SK-N-SH (cell line): ENCODE measurements at regions not wholly inside any gene's neighbourhood (a gene's known extent, or its start where the extent isn't known, plus 50 kb on each side); places are given as distances from the start of the nearest gene placed in this dataset.

Experiments
- CTCF ChIA-PET: fragments of 300-600, 350-600 bp; formaldehyde crosslinking; extraction: SDS; loops from one replicate; lab custom pipeline; 2021; lab: Yijun Ruan, JAX
- POLR2A ChIA-PET: fragments of 350-600 bp; sonication (Branson Sonifier 250); formaldehyde crosslinking; extraction: SDS; loops from one replicate; lab custom pipeline; 2020; ENCODE audit warnings: antibody characterized with exemption, inconsistent platforms; lab: Yijun Ruan, JAX
- DNase-seq: peaks from one replicate; pipeline ENCODE4 v3.0.0; 2012
- H2AFZ ChIP-seq: fragments of 200-600 bp; sonication (generic); 2 replicates; pipeline ENCODE4 v1.8.1; 2016; ENCODE audit warnings: antibody characterized with exemption, mild to moderate bottlenecking, low read depth
- H3F3A ChIP-seq: fragments of 200-600 bp; sonication (generic); replicated peaks from 2 replicates; pipeline ENCODE3; 2016; ENCODE audit warnings: antibody characterized with exemption, mild to moderate bottlenecking; ENCODE audit not compliant: insufficient read depth
- H3K27ac ChIP-seq, 2 experiments: fragments of 200-500 bp in 1 of 2; fragments of 200-600 bp in 1 of 2; sonication (Bioruptor generic) in 1 of 2; sonication (generic), shearing (Covaris generic) in 1 of 2; 2 replicates each; pipeline versions ENCODE4 v1.5.1 to v1.6.1; 2014 to 2016; ENCODE audit warnings: low read depth in 2 of 2, inconsistent platforms in 1 of 2, low read length in 1 of 2, mild to moderate bottlenecking in 1 of 2, mixed read lengths in 1 of 2
- H3K27me3 ChIP-seq: fragments of 200-600 bp; sonication (generic), shearing (Covaris generic); 2 replicates; pipeline ENCODE4 v1.6.1; 2016; ENCODE audit warnings: mixed run types; ENCODE audit not compliant: insufficient read depth
- H3K36me3 ChIP-seq, 2 experiments: fragments of 200-500 bp in 1 of 2; fragments of 200-600 bp in 1 of 2; sonication (Bioruptor generic) in 1 of 2; sonication (generic) in 1 of 2; replicated peaks in 1 of 2; 2 replicates each; pipeline versions ENCODE3 to v1.5.1; 2014 to 2016; ENCODE audit warnings: low read length in 1 of 2, mild to moderate bottlenecking in 1 of 2; ENCODE audit not compliant: insufficient read depth in 2 of 2, control insufficient read depth in 1 of 2
- H3K4me1 ChIP-seq, 2 experiments: fragments of 200-500 bp in 1 of 2; fragments of 200-600 bp in 1 of 2; sonication (Bioruptor generic) in 1 of 2; sonication (generic), shearing (Covaris generic) in 1 of 2; 2 replicates each; pipeline versions ENCODE4 v1.5.1 to v1.6.1; 2014 to 2016; ENCODE audit warnings: low read depth in 1 of 2, low read length in 1 of 2, mixed run types in 1 of 2; ENCODE audit not compliant: insufficient read depth in 2 of 2, control insufficient read depth in 1 of 2
- H3K4me2 ChIP-seq: fragments of 200-600 bp; sonication (generic), shearing (Covaris generic); 2 replicates; pipeline ENCODE4 v1.6.1; 2017; ENCODE audit warnings: mixed run types
- H3K4me3 ChIP-seq, 2 experiments: fragments of 200-500 bp in 1 of 2; fragments of 200-600 bp in 1 of 2; sonication (Bioruptor generic) in 1 of 2; sonication (generic), shearing (Covaris generic) in 1 of 2; 2 replicates each; pipeline versions ENCODE4 v1.5.1 to v1.8.1; 2014 to 2016; ENCODE audit warnings: low read depth in 2 of 2, inconsistent platforms in 1 of 2, low read length in 1 of 2, mild to moderate bottlenecking in 1 of 2, mixed read lengths in 1 of 2, moderate library complexity in 1 of 2
- H3K79me2 ChIP-seq: fragments of 200-600 bp; sonication (generic); 2 replicates; pipeline ENCODE4 v1.8.1; 2017; ENCODE audit warnings: mild to moderate bottlenecking; ENCODE audit not compliant: insufficient read depth
- H3K9ac ChIP-seq: fragments of 200-600 bp; sonication (generic); 2 replicates; pipeline ENCODE4 v1.6.1; 2017; ENCODE audit warnings: mixed run types
- H3K9me2 ChIP-seq: fragments of 200-600 bp; sonication (generic); 2 replicates; pipeline ENCODE4 v1.6.1; 2017; ENCODE audit warnings: mixed run types
- H3K9me3 ChIP-seq: fragments of 200-600 bp; sonication (generic); 2 replicates; pipeline ENCODE4 v1.6.1; 2017; ENCODE audit warnings: mixed run types, mild to moderate bottlenecking, moderate library complexity
- H4K20me1 ChIP-seq: fragments of 200-600 bp; sonication (generic); 2 replicates; pipeline ENCODE4 v1.6.1; 2017; ENCODE audit warnings: mild to moderate bottlenecking, mixed run types; ENCODE audit not compliant: insufficient read depth
- ELF1 ChIP-seq: IDR thresholded peaks from 2 replicates; pipeline ENCODE4 v1.4.0; 2012
- EP300 ChIP-seq, 2 experiments: IDR thresholded peaks; 2 replicates each; pipeline versions ENCODE4 v1.4.0 to v1.6.1; 2012; ENCODE audit warnings: borderline replicate concordance in 1 of 2, low read depth in 1 of 2, low read length in 1 of 2
- EZH2phosphoT487 ChIP-seq: fragments of 200-600 bp; sonication (generic); IDR thresholded peaks from 2 replicates; pipeline ENCODE4 v1.6.1; 2017; ENCODE audit warnings: low read depth, mixed run types, mild to moderate bottlenecking, antibody characterized with exemption, moderate library complexity, borderline replicate concordance
- FOSL2 ChIP-seq: IDR thresholded peaks from 2 replicates; pipeline ENCODE4 v1.4.0; 2012; ENCODE audit warnings: low read depth, mild to moderate bottlenecking, moderate library complexity, borderline replicate concordance
- GATA2 ChIP-seq: sonication (generic); formaldehyde crosslinking; IDR thresholded peaks from 2 replicates; pipeline ENCODE4 v1.5.0; 2020; ENCODE audit warnings: mild to moderate bottlenecking, missing genetic modification reagents
- MAX ChIP-seq: IDR thresholded peaks from 2 replicates; pipeline ENCODE4 v1.4.0; 2012; ENCODE audit warnings: low read depth
- MXI1 ChIP-seq: IDR thresholded peaks from 2 replicates; pipeline ENCODE4 v1.6.1; 2012; ENCODE audit warnings: mild to moderate bottlenecking, low read depth, low read length, improper control_type of control experiment
- NRF1 ChIP-seq: IDR thresholded peaks from 2 replicates; pipeline ENCODE4 v1.6.1; 2012; ENCODE audit warnings: low read depth, mild to moderate bottlenecking, low read length
- RAD21 ChIP-seq: IDR thresholded peaks from 2 replicates; pipeline ENCODE4 v1.6.1; 2012; ENCODE audit warnings: mild to moderate bottlenecking, low read length
- RCOR1 ChIP-seq: fragments of 150-350 bp; IDR thresholded peaks from 2 replicates; pipeline ENCODE4 v1.6.1; 2017; ENCODE audit warnings: antibody characterized with exemption, low read length
- SIN3A ChIP-seq: IDR thresholded peaks from 2 replicates; pipeline ENCODE4 v1.6.1; 2012; ENCODE audit warnings: low read depth, mild to moderate bottlenecking, low read length, moderate library complexity, borderline replicate concordance
- WGBS: methylation state at CpG from one replicate; pipeline ENCODE4 v1.1.6; 2017; ENCODE audit warnings: low lambda C conversion rate; 5-methylcytosine and 5-hydroxymethylcytosine counted together
- TF ChIP-seq, protein P1 (sequence below): fragments of 150-350 bp; IDR thresholded peaks from 2 replicates; pipeline ENCODE4 v1.6.1; 2016; ENCODE audit warnings: mild to moderate bottlenecking, low read depth, low read length

- Histone ChIP-seq H3K9me3 (no peaks in the 10 kb centered on the region), H3K36me3 (no peaks in the 10 kb centered on the region), H3K27ac (no peak overlapping the region), H3K79me2 (no peaks in the 10 kb centered on the region), H3K9ac (no peak overlapping the region), H3K27me3 (no peaks in the 10 kb centered on the region), H3K9me2 (no peaks in the 10 kb centered on the region), H3K4me1 (no peaks in the 10 kb centered on the region; a peak in 1 of 4 replicates), H3K4me2 (no peak overlapping the region), H3K4me3 (no peak overlapping the region), H3F3A (no peaks in the 10 kb centered on the region), H4K20me1 (no peaks in the 10 kb centered on the region), H2AFZ (no peak overlapping the region)
- TF ChIP-seq NRF1 (no peak), RCOR1 (no peak), EZH2phosphoT487 (no peak), SIN3A (no peak), MAX (no peak), GATA2 (CRISPR knock-in tag) (no peak)
- TF ChIP-seq, protein P1, sequence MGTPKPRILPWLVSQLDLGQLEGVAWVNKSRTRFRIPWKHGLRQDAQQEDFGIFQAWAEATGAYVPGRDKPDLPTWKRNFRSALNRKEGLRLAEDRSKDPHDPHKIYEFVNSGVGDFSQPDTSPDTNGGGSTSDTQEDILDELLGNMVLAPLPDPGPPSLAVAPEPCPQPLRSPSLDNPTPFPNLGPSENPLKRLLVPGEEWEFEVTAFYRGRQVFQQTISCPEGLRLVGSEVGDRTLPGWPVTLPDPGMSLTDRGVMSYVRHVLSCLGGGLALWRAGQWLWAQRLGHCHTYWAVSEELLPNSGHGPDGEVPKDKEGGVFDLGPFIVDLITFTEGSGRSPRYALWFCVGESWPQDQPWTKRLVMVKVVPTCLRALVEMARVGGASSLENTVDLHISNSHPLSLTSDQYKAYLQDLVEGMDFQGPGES = no peak
- no peak for DNase-seq
- 1% methylated on average over 2 of the region's 2 CpGs for WGBS
- ChIA-PET POLR2A (no interaction called here), CTCF (interaction anchor here (1.3 to 1.4 kb wide), 2 partner anchors 16 to 24 kb away, joined by 3 to 4 read pairs; no protein-coding TSS in a partner anchor)
Measured at GRCh38 chr6:164034602-164035140, 620.2 kb downstream of the QKI start.

DNA sequence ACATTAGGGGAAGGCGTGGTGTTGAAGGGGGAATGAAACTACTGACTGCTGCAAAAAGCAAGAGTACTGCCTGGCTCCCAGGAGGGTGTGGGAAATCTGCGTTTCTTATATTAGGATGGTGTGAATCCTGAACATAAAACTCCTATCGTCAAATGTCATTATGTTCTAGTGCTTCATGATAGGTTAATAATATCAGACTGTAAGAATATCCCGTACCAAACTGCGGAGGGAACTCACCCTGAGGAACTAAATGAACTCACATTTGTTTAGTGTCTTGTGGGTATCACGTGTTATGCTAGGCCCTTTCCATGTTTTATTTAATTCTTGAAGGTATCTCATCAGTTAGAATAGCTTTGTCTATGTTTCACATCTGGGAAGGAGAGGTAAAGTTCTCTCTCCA is 610.7 kb downstream of the QKI start:
- Histone ChIP-seq H2AFZ (no peak overlapping the region), H4K20me1 (no peaks in the 10 kb centered on the region), H3K9me3 (no peaks in the 10 kb centered on the region), H3K79me2 (no peaks in the 10 kb centered on the region), H3K27ac (no peak overlapping the region), H3K4me1 (no peaks in the 10 kb centered on the region), H3K36me3 (no peaks in the 10 kb centered on the region), H3K9ac (no peak overlapping the region), H3F3A (no peaks in the 10 kb centered on the region), H3K27me3 (no peaks in the 10 kb centered on the region), H3K4me2 (no peak overlapping the region), H3K9me2 (no peaks in the 10 kb centered on the region), H3K4me3 (no peak overlapping the region)
- no peak for DNase-seq
- CTCF ChIA-PET = interaction anchor here (0.8 to 1.2 kb wide), 2 partner anchors 8 to 11 kb away, joined by 3 read pairs; no protein-coding TSS in a partner anchor
- no peak for TF ChIP-seq EP300 (IDR thresholded peaks at IDR 0.05; ENCODE audit: borderline replicate concordance in 1 of 2, low read depth in 1 of 2, low read length in 1 of 2)
- no peak for TF ChIP-seq FOSL2
- no peak for TF ChIP-seq SIN3A
- no peak for TF ChIP-seq ELF1
- TF ChIP-seq MXI1 = no peak
- TF ChIP-seq RAD21 = no peak
- WGBS = 37% methylated on average over 6 of the region's 6 CpGs
- POLR2A ChIA-PET = no interaction called here
